HEK293 (cell line): ENCODE measurements at regions not wholly inside any gene's neighbourhood (a gene's known extent, or its start where the extent isn't known, plus 50 kb on each side); places are given as distances from the start of the nearest gene placed in this dataset.

Source experiments
- CTCF ChIA-PET: fragments of 350-600 bp; formaldehyde crosslinking; extraction: SDS; loops from one replicate; lab custom pipeline; 2021; ENCODE audit warnings: antibody characterized with exemption; lab: Yijun Ruan, JAX
- POLR2A ChIA-PET: fragments of 300-600 bp; formaldehyde crosslinking; extraction: SDS; loops from one replicate; lab custom pipeline; 2020; ENCODE audit warnings: antibody characterized with exemption, inconsistent platforms; lab: Yijun Ruan, JAX
- H3K27ac ChIP-seq: fragments of 200-500 bp; sonication (Bioruptor generic); 2 replicates; pipeline ENCODE4 v1.5.1; 2014; ENCODE audit warnings: low read depth, low read length, control low read depth, inconsistent platforms; ENCODE audit errors: extremely low read depth
- H3K36me3 ChIP-seq, 2 experiments: fragments of 200-500 bp in 1 of 2; sonication (Bioruptor generic) in 1 of 2; 1 replicate in 1 of 2; 2 replicates in 1 of 2; pipeline ENCODE4 v1.5.1; 2014 to 2017; ENCODE audit warnings: inconsistent platforms in 2 of 2, low read length in 2 of 2; ENCODE audit not compliant: control insufficient read depth in 2 of 2, insufficient read depth in 1 of 2
- H3K4me1 ChIP-seq: fragments of 200-500 bp; sonication (Bioruptor generic); 2 replicates; pipeline ENCODE4 v1.5.1; 2014; ENCODE audit warnings: mild to moderate bottlenecking, low read length, inconsistent platforms; ENCODE audit not compliant: control insufficient read depth, insufficient read depth
- H3K4me3 ChIP-seq: 2 replicates; pipeline ENCODE4 v1.5.1; 2011; ENCODE audit warnings: low read depth, mild to moderate bottlenecking, control low read depth, low read length, moderate library complexity
- H3K9me3 ChIP-seq: fragments of 200-500 bp; sonication (Bioruptor generic); 2 replicates; pipeline ENCODE4 v1.5.1; 2014; ENCODE audit warnings: low read depth, low read length, inconsistent platforms; ENCODE audit not compliant: control insufficient read depth, insufficient read depth
- ELK4 ChIP-seq: IDR thresholded peaks from 2 replicates; pipeline ENCODE4 v1.6.1; 2011; ENCODE audit warnings: mild to moderate bottlenecking, low read depth, low read length, borderline replicate concordance
- HOXA7 ChIP-seq: sonication (generic); formaldehyde crosslinking; IDR thresholded peaks from 2 replicates; pipeline ENCODE4 v1.8.1; 2022; ENCODE audit warnings: missing genetic modification reagents, borderline replicate concordance
- PATZ1 ChIP-seq: fragments of 450-650 bp; formaldehyde crosslinking; IDR thresholded peaks from 2 replicates; pipeline ENCODE4 v1.5.1; 2016; ENCODE audit warnings: missing biosample characterization, missing genetic modification characterization
- PBX3 ChIP-seq: sonication (generic); formaldehyde crosslinking; IDR thresholded peaks from 2 replicates; pipeline ENCODE4 v1.8.1; 2022; ENCODE audit warnings: mild to moderate bottlenecking, moderate library complexity, missing genetic modification reagents
- PRDM1 ChIP-seq: fragments of 450-650 bp; formaldehyde crosslinking; IDR thresholded peaks from 2 replicates; pipeline ENCODE4; 2016; ENCODE audit warnings: missing biosample characterization, missing genetic modification characterization
- SP7 ChIP-seq: fragments of 450-650 bp; formaldehyde crosslinking; IDR thresholded peaks from 2 replicates; pipeline ENCODE4 v1.5.1; 2016; ENCODE audit warnings: missing biosample characterization, missing genetic modification characterization
- ZFP69B ChIP-seq: fragments of 450-650 bp; formaldehyde crosslinking; IDR thresholded peaks from 2 replicates; pipeline ENCODE4 v1.5.1; 2016; ENCODE audit warnings: missing biosample characterization, missing genetic modification characterization
- ZNF114 ChIP-seq: fragments of 450-650 bp; formaldehyde crosslinking; IDR thresholded peaks from 2 replicates; pipeline ENCODE4 v1.5.0; 2017; ENCODE audit warnings: missing biosample characterization, missing genetic modification characterization
- ZNF121 ChIP-seq: fragments of 450-650 bp; formaldehyde crosslinking; IDR thresholded peaks from 2 replicates; pipeline ENCODE4 v1.5.1; 2016; ENCODE audit warnings: missing biosample characterization, missing genetic modification characterization
- ZNF174 ChIP-seq: fragments of 450-650 bp; formaldehyde crosslinking; IDR thresholded peaks from 2 replicates; pipeline ENCODE4 v1.5.0; 2017; ENCODE audit warnings: missing biosample characterization, mild to moderate bottlenecking, missing genetic modification characterization
- ZNF184 ChIP-seq: fragments of 450-650 bp; IDR thresholded peaks from 2 replicates; pipeline ENCODE4 v1.5.1; 2018; ENCODE audit warnings: missing biosample characterization, mild to moderate bottlenecking, missing genetic modification characterization
- ZNF239 ChIP-seq: fragments of 450-650 bp; formaldehyde crosslinking; IDR thresholded peaks from 2 replicates; pipeline ENCODE4 v1.5.1; 2016; ENCODE audit warnings: missing biosample characterization, missing genetic modification characterization
- ZNF341 ChIP-seq: fragments of 450-650 bp; formaldehyde crosslinking; IDR thresholded peaks from 2 replicates; pipeline ENCODE4; 2016; ENCODE audit warnings: low read depth, missing biosample characterization, missing genetic modification characterization
- ZNF37A ChIP-seq: fragments of 450-650 bp; IDR thresholded peaks from 2 replicates; pipeline ENCODE4 v1.5.1; 2018; ENCODE audit warnings: missing biosample characterization, missing genetic modification characterization
- ZNF398 ChIP-seq: fragments of 450-650 bp; formaldehyde crosslinking; IDR thresholded peaks from 2 replicates; pipeline ENCODE4 v1.5.1; 2017; ENCODE audit warnings: missing biosample characterization, missing genetic modification characterization
- ZNF571 ChIP-seq: fragments of 450-650 bp; formaldehyde crosslinking; IDR thresholded peaks from 2 replicates; pipeline ENCODE4 v1.5.0; 2017; ENCODE audit warnings: missing biosample characterization, missing genetic modification characterization
- ZNF580 ChIP-seq: fragments of 450-650 bp; formaldehyde crosslinking; IDR thresholded peaks from 2 replicates; pipeline ENCODE4 v1.5.1; 2016; ENCODE audit warnings: missing biosample characterization, missing genetic modification characterization
- ZNF830 ChIP-seq: fragments of 450-650 bp; IDR thresholded peaks from 2 replicates; pipeline ENCODE4 v1.5.0; 2018; ENCODE audit warnings: missing biosample characterization, missing genetic modification characterization, low read depth, mild to moderate bottlenecking, moderate library complexity

- TF ChIP-seq PATZ1: no peak
- no peak for TF ChIP-seq ZFP69B (tag by site-specific recombination)
Measured at GRCh38 chr1:165036403-165036802, 320.1 kb downstream of the LMX1A start (continued).

GRCh38 chr1:165034136-165034809 is 322.2 kb downstream of the LMX1A start:
- no peak overlapping the region for H3K4me3 ChIP-seq
- TF ChIP-seq ZNF398 (0 out of 2 replicates have a peak, but pooled peaks have one; percentile 24), ZNF184 (no peak), PRDM1 (tag by site-specific recombination) (peak; percentile 50; the same call in 1 of the 2 replicates)
- H3K4me1 ChIP-seq: no peaks in the 10 kb centered on the region
- ChIA-PET POLR2A (no interaction called here), CTCF (no interaction called here)
- no peaks in the 10 kb centered on the region for H3K9me3 ChIP-seq
- H3K36me3 ChIP-seq: no peaks in the 10 kb centered on the region
- no peak overlapping the region for H3K27ac ChIP-seq

- ChIA-PET CTCF (no interaction called here), POLR2A (no interaction called here)
- no peak overlapping the region for H3K27ac ChIP-seq
- H3K36me3 ChIP-seq: no peaks in the 10 kb centered on the region
- no peaks in the 10 kb centered on the region for H3K4me1 ChIP-seq
- H3K4me3 ChIP-seq: no peak overlapping the region
- TF ChIP-seq ZNF37A (tag by site-specific recombination): no peak
- no peak for TF ChIP-seq ZNF580 (tag by site-specific recombination)
- no peak for TF ChIP-seq HOXA7 (CRISPR knock-in tag)
- no peak for TF ChIP-seq ZNF174
- TF ChIP-seq ZNF571: no peak
- TF ChIP-seq ZNF239 (tag by site-specific recombination): no peak
- no peak for TF ChIP-seq ZNF830 (tag by site-specific recombination)
- no peak for TF ChIP-seq ZNF341
- TF ChIP-seq SP7 (tag by site-specific recombination): no peak
- TF ChIP-seq ELK4: no peak
- no peak for TF ChIP-seq ZNF114
- TF ChIP-seq PBX3: no peak
- TF ChIP-seq ZNF121 (tag by site-specific recombination): no peak
- H3K9me3 ChIP-seq: no peaks in the 10 kb centered on the region
Measured at GRCh38 chr1:165031001-165031400, 325.5 kb downstream of the LMX1A start.
